ENCODE measurements at regions not wholly inside any gene's neighbourhood (a gene's known extent, or its start where the extent isn't known, plus 50 kb on each side); places are given as distances from the start of the nearest gene placed in this dataset.

DNA sequence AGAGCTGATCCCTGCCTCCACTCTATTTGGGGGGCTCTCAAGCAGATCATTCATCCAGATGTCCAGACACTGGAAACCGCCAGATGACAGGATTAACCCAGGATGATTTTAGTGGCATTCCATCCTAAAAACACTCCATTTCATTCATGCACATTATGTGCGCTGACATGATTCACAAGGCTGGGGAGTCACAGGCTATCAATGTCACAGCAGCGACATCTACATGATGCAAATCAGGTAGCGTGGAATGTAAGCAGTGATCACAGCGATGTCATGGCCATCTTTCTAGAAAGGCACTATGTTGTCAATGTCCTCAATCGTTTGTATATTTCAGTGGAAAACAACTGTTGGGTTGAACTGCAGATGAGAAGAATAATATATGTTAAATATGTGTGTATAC is 331.5 kb upstream of the MSX2 start:
- no peaks in the 10 kb centered on the region for H3K9me3 Mint-ChIP-seq

DNA sequence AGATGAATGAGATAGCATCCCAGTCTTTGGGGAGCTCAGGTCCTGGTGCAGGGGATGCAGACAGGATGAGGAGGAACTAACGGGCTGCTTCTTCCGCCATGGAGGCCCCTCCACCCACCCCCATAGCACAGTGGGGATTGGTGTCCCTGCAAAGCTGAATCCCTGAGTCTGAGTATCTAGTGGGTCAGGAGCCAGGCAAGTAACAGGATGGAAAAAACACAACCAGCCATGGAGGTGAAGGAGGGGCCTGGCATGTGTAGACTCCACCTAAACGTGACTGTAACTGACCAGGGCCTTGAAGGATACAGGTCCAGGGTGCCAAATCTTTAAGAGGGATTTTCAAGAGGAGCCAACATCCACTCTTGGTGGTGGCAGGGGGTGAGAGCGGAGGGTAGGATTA is 327.8 kb upstream of the MSX2 start:
- Mint-ChIP-seq H3K4me3 (no peak overlapping the region), H3K36me3 (ENCODE audit: low read depth) (no peaks in the 10 kb centered on the region), H3K27me3 (peaks cover 3% of the 10 kb centered on the region), H3K4me1 (ENCODE audit: low read depth) (no peaks in the 10 kb centered on the region), H3K9me3 (no peaks in the 10 kb centered on the region), H3K27ac (no peak overlapping the region)
- intact Hi-C loops (cut with micrococcal nuclease) = no loop called here

More for the DNA sequence above, 331.5 kb upstream of the MSX2 start:
- no peak overlapping the region for H3K27ac Mint-ChIP-seq
- H3K36me3 Mint-ChIP-seq (ENCODE audit: low read depth) = no peaks in the 10 kb centered on the region
- no peaks in the 10 kb centered on the region for H3K4me1 Mint-ChIP-seq (ENCODE audit: low read depth)
- no peak overlapping the region for H3K4me3 Mint-ChIP-seq
- intact Hi-C loops (cut with micrococcal nuclease) = no loop called here
- H3K27me3 Mint-ChIP-seq = peaks cover 8% of the 10 kb centered on the region

DNA sequence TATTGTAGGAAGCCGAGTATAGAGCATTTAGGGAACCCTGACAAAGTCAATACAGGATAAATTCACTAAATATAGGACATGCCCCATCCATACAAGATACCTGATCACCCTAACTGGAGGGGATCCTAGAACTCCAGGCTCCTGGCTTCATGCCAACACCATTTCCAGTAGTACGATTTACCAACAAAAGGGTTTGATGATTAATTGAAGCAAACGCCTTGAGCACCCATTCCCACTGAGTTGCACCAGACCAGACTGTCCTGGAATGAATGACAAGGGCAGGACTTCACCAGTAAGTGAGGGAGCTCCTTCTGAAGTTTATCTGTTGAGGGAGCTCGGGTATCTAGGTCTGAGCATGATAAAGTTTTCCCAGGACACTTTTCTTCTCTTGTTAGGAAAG is 327.2 kb upstream of the MSX2 start:
- H3K27me3 Mint-ChIP-seq = peaks cover 3% of the 10 kb centered on the region
- no peaks in the 10 kb centered on the region for H3K36me3 Mint-ChIP-seq (ENCODE audit: low read depth)
- intact Hi-C loops (cut with micrococcal nuclease) = no loop called here

DNA sequence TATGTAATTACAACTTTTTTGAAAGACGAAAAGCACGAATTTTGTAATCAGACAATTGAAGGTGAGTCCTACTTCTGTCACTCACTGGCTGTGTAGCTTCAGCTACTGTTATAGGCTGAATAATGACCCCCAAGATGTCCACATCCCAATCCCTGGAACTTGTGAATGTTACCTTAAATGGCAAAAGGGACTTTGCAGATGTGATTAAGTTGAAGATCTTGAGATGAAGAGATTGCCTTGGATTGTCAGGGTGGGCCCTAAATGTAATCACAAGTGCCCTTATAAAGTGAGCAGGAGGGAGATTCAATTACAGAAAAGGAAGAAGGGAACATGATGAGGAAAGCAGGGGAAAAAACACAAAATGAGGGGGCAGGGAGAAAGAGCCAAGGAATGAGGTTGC is 326.2 kb upstream of the MSX2 start:
- no peaks in the 10 kb centered on the region for H3K4me1 Mint-ChIP-seq (ENCODE audit: low read depth)
- H3K36me3 Mint-ChIP-seq (ENCODE audit: low read depth) = no peaks in the 10 kb centered on the region
- H3K4me3 Mint-ChIP-seq = no peak overlapping the region
- H3K27ac Mint-ChIP-seq = no peak overlapping the region
- H3K27me3 Mint-ChIP-seq = peaks cover 3% of the 10 kb centered on the region
- H3K9me3 Mint-ChIP-seq = no peaks in the 10 kb centered on the region
- intact Hi-C loops (cut with micrococcal nuclease) = no loop called here

More for the DNA sequence above, 327.2 kb upstream of the MSX2 start:
- Mint-ChIP-seq H3K9me3 (no peaks in the 10 kb centered on the region), H3K27ac (no peak overlapping the region), H3K4me1 (ENCODE audit: low read depth) (no peaks in the 10 kb centered on the region), H3K4me3 (no peak overlapping the region)

DNA sequence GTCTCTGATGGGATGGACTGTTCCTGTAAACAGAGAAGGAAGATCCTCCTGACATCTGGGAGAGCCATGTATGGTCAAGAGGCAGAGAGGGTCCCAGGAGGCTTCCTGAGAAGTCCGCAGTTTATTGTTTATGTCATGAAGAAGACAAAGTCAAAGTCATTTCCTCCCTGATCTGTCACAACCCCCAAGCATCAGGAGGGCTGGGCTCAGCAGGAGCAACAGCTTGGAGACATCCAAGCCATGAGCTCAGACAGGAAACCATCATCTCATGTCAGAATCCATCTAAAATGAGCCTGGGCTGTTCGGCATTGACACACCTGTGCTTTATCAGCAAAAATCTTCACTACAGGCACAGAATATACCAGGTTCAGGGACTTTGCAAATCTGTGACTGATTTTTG is 325.0 kb upstream of the MSX2 start:
- H3K27me3 Mint-ChIP-seq = peaks cover 1% of the 10 kb centered on the region
- H3K27ac Mint-ChIP-seq = no peak overlapping the region
- intact Hi-C loops (cut with micrococcal nuclease) = no loop called here

DNA sequence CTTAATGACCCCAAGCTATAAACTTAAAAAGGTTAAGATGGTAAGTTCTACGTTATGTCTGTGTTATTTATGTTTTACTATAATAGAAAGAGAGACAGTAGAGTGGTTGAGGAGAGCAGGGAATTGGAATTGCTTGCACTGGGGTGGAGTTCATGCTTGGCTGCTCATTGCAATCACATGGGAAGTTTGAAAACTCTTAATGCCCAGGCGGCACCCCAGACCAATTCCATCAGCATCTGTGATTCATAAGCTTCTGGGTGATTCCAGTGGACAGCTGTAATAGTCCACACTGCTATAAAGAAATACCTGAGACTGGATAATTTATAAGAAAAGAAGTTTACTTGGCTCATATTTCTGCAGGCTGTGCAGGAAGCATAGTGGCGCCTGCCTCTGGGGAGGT is 323.9 kb upstream of the MSX2 start:
- intact Hi-C loops (cut with micrococcal nuclease) = no loop called here
- peaks cover 1% of the 10 kb centered on the region for H3K27me3 Mint-ChIP-seq
- H3K9me3 Mint-ChIP-seq = no peaks in the 10 kb centered on the region
- no peaks in the 10 kb centered on the region for H3K36me3 Mint-ChIP-seq (ENCODE audit: low read depth)
- no peaks in the 10 kb centered on the region for H3K4me1 Mint-ChIP-seq (ENCODE audit: low read depth)
- H3K27ac Mint-ChIP-seq = no peak overlapping the region
- H3K4me3 Mint-ChIP-seq = no peak overlapping the region

More for the DNA sequence above, 325.0 kb upstream of the MSX2 start:
- no peaks in the 10 kb centered on the region for H3K36me3 Mint-ChIP-seq (ENCODE audit: low read depth)
- H3K9me3 Mint-ChIP-seq = no peaks in the 10 kb centered on the region
- no peaks in the 10 kb centered on the region for H3K4me1 Mint-ChIP-seq (ENCODE audit: low read depth)
- no peak overlapping the region for H3K4me3 Mint-ChIP-seq

DNA sequence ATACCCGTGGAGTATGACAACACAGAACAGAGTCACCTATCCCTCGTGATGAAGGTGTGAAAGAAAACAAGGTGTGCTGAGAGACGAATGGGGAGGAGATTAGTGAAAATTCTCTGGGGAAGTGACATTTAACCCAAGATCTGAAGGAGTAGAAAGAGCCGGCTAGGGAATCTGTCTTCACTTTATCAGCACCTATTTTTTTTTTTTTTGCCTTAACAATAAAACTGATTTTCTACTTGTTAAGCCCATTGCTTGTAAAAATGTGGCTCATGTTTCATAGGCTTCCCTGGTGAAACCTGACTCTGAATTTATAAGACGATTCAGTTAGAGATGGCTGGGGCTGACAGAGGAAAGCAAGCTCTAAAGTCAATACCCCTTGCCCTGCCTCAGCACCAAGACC is 322.6 kb upstream of the MSX2 start:
- peaks cover 1% of the 10 kb centered on the region for H3K27me3 Mint-ChIP-seq
- no peak overlapping the region for H3K27ac Mint-ChIP-seq
- H3K9me3 Mint-ChIP-seq = no peaks in the 10 kb centered on the region
- no peaks in the 10 kb centered on the region for H3K36me3 Mint-ChIP-seq (ENCODE audit: low read depth)
- no peak overlapping the region for H3K4me3 Mint-ChIP-seq
- H3K4me1 Mint-ChIP-seq (ENCODE audit: low read depth) = no peaks in the 10 kb centered on the region
- intact Hi-C loops (cut with micrococcal nuclease) = no loop called here

DNA sequence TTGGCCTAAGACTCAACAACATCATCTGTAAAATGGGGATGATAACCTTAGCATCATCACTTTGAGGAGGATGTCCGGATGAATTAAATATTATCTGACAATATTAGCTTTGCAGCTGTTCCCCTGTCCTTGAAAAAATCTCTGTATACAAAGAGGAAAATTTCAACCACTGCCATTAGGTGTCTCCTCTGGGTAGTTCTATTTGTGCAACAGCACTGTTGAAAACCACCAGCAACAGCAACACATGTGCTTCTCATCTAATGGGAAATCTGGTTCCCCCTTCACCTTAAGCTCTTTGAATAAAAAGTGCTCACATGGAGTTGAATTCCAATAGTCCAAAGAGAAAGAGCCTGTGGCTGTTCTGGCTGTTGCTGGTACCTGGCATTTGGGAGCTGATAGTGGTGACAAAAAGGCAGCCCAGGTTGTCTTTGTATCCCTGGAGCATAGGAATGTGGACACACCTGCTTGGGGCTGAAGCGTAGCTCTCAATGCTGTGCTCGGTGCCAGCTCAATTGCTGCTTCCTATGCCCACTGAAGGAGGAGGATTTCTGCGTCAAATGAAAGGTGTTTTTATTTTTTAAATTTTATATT is 322.1 kb upstream of the MSX2 start:
- Mint-ChIP-seq H3K9me3 (no peaks in the 10 kb centered on the region), H3K4me3 (no peak overlapping the region), H3K27ac (no peak overlapping the region), H3K36me3 (ENCODE audit: low read depth) (no peaks in the 10 kb centered on the region), H3K27me3 (peaks cover 6% of the 10 kb centered on the region), H3K4me1 (ENCODE audit: low read depth) (no peaks in the 10 kb centered on the region)
- intact Hi-C loops (cut with micrococcal nuclease) = no loop called here

DNA sequence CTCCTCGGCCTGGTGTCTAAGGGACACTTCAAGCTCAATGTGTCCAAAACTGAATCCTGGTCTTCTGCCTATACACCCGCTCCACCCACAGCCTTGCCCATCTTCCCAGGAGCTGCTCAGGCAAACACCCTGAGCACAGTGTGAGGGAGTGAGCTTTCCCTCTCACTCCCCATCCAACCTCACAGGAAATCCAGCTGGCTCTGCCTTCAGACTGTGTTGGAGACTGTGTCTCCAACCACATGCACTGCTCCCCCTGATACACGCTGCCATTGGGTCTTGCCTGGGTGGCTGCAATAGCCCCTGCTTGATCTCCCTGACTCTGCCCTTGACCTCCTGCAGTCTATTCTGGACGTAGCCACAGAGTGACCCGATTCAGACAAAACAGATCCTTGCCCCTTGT is 319.5 kb upstream of the MSX2 start:
- peaks cover 6% of the 10 kb centered on the region for H3K27me3 Mint-ChIP-seq
- H3K9me3 Mint-ChIP-seq = peaks cover 13% of the 10 kb centered on the region
- no peaks in the 10 kb centered on the region for H3K36me3 Mint-ChIP-seq (ENCODE audit: low read depth)
- H3K4me1 Mint-ChIP-seq (ENCODE audit: low read depth) = no peaks in the 10 kb centered on the region
- intact Hi-C loops (cut with micrococcal nuclease) = no loop called here
- H3K27ac Mint-ChIP-seq = no peak overlapping the region
- no peak overlapping the region for H3K4me3 Mint-ChIP-seq

DNA sequence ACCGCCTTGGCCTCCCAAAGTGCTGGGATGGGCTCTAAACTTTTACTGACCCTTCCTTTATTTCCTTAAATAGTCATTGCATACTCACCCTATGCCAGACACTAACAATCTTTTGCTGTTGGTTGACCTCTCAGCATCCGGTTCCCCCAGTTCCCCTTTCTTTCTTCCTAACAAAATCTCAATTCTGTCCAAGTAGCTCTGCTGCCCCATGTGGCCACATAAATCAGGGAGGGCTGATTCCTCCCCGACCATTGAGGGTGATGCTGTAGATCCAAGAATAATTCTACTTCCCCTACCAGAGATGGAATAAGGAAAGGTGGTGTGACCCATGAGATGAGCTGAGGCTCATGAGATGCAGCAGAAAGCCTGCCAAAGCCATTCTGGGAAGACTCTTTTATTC is 315.3 kb upstream of the MSX2 start:
- no peaks in the 10 kb centered on the region for H3K4me1 Mint-ChIP-seq (ENCODE audit: low read depth)
- intact Hi-C loops (cut with micrococcal nuclease) = no loop called here
- H3K36me3 Mint-ChIP-seq (ENCODE audit: low read depth) = no peaks in the 10 kb centered on the region
- peaks cover 14% of the 10 kb centered on the region for H3K9me3 Mint-ChIP-seq
- peaks cover 6% of the 10 kb centered on the region for H3K27me3 Mint-ChIP-seq
- no peak overlapping the region for H3K4me3 Mint-ChIP-seq
- H3K27ac Mint-ChIP-seq = no peak overlapping the region

DNA sequence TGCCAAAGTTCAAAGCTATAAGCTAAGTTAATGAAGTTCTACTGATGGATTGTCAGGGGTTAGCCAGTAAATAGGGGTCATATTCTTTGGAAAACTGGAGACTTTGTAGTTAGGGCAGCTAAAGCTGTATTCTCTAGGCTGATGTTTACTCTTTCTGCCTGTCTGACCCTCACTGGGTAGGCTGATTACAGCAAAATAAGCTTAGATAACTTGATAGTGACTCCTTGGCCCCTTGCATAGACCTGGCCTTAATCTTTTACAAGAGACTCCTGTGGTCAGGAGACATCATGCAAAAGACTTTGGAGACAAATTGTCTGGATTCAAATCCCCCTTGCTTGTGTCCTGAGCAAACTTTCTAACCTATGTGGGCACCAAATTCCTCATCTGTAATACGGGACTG is 314.4 kb upstream of the MSX2 start:
- Mint-ChIP-seq H3K4me3 (no peak overlapping the region), H3K36me3 (ENCODE audit: low read depth) (no peaks in the 10 kb centered on the region), H3K4me1 (ENCODE audit: low read depth) (no peaks in the 10 kb centered on the region), H3K9me3 (peaks cover 14% of the 10 kb centered on the region), H3K27ac (no peak overlapping the region), H3K27me3 (peaks cover 6% of the 10 kb centered on the region)
- intact Hi-C loops (cut with micrococcal nuclease) = no loop called here

DNA sequence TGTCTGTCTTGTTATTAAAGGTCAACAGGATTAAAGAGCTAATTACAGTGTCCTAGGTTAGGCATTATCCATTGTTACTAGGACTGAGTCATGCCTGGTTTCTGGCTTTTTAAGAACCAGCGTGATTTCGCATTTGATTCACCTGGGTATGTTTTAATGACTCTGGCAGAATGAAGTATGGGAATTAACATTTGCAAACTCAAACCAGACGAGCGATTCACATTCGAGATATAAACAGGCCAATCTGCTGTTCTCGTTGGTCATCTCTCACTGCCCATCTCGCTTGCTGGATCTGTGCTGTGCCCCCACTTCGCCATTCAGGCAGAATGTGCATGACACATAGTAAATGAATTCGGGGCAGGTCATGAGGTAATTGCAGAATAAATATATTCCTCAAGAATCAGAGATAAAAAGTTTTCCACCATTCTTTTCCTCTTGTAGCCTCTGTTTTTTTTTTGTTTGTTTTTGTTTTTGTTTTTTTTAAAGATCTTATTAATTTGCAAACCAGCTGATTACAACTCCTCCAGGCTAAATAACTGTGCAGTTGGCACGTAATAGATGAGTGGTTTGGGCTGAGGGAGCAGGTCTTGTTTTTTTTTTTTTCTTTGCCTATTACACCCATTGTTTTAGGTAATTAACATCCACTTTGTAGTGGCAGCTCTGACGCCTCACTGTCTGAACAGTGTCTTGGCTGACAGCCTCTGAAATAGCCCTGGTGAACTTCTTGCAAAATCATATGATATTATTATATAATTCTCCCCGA is 313.5 kb upstream of the MSX2 start:
- H3K9me3 Mint-ChIP-seq = peaks cover 14% of the 10 kb centered on the region
- no peaks in the 10 kb centered on the region for H3K36me3 Mint-ChIP-seq (ENCODE audit: low read depth)
- H3K4me3 Mint-ChIP-seq = no peak overlapping the region

DNA sequence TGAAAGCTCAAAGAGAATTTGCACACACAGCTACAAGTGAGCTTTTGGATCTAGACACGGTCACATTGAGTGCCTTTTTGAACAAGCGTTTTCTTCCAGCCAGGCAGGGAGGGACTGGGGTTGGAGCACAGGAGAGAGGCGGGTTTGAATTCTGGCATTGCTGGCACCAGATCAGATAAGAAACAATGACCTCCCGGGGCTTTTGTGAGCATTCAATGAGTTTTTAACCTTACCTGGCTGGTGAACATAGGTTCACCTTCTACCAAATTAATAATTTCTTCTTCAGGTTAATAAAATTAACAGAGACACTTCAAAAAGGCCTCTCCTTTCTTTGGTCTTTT is 312.9 kb upstream of the MSX2 start:
- peaks cover 6% of the 10 kb centered on the region for H3K27me3 Mint-ChIP-seq
- intact Hi-C loops (cut with micrococcal nuclease) = no loop called here
- no peak overlapping the region for H3K4me3 Mint-ChIP-seq
- H3K27ac Mint-ChIP-seq = no peak overlapping the region
- no peaks in the 10 kb centered on the region for H3K36me3 Mint-ChIP-seq (ENCODE audit: low read depth)
- H3K9me3 Mint-ChIP-seq = peaks cover 14% of the 10 kb centered on the region
- H3K4me1 Mint-ChIP-seq (ENCODE audit: low read depth) = no peaks in the 10 kb centered on the region

More for the DNA sequence above, 313.5 kb upstream of the MSX2 start:
- H3K4me1 Mint-ChIP-seq (ENCODE audit: low read depth) = no peaks in the 10 kb centered on the region
- no peak overlapping the region for H3K27ac Mint-ChIP-seq
- H3K27me3 Mint-ChIP-seq = peaks cover 6% of the 10 kb centered on the region
- intact Hi-C loops (cut with micrococcal nuclease) = no loop called here

DNA sequence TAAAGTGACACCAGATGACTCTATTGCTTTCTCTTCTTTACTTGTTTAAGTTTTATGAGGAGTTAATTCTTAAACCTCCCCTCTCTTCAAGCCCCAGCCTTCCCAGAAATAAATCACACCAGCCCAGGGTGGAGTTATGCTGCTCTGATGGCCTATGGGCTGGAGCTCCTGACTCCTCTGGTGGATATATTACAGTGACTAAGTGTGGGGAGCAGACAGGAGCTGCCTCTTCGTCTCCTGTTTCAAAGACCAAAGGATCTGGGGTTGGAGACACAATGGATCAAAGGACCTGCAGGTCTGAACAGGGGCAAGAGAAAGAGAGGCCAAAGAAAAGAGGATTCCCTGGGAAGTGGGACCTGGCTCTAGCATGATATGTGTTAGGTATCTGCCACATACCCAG is 312.0 kb upstream of the MSX2 start:
- intact Hi-C loops (cut with micrococcal nuclease) = no loop called here
- Mint-ChIP-seq H3K27me3 (no peaks in the 10 kb centered on the region), H3K9me3 (peaks cover 14% of the 10 kb centered on the region), H3K4me3 (no peak overlapping the region), H3K4me1 (ENCODE audit: low read depth) (no peaks in the 10 kb centered on the region), H3K36me3 (ENCODE audit: low read depth) (no peaks in the 10 kb centered on the region), H3K27ac (no peak overlapping the region)

DNA sequence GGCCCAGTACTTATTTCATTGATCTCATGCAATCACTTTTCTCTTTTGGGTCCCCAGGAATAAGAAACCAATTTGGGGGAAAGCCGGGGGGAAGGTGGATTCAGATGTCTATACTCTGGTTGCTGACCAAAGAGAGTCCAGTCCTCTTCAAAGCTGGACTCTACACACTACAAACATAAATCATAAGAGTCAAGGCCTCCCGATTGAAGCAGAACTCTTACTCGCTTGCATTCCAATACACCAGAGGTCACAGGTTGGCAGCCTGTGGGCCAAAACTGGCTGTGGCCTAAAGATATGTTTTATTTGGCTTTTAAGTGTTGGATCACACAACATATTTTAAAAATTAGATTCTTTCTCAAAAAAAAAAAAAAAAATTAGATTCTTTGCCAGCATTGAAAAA is 311.4 kb upstream of the MSX2 start:
- Mint-ChIP-seq H3K9me3 (peaks cover 14% of the 10 kb centered on the region), H3K36me3 (ENCODE audit: low read depth) (no peaks in the 10 kb centered on the region), H3K27me3 (no peaks in the 10 kb centered on the region), H3K27ac (no peak overlapping the region), H3K4me3 (no peak overlapping the region), H3K4me1 (ENCODE audit: low read depth) (no peaks in the 10 kb centered on the region)
- intact Hi-C loops (cut with micrococcal nuclease) = no loop called here

Measured in dendritic cell treated with granulocyte-macrophage colony-stimulating factor and Interleukin-4, amounts not matched to agents 40 ng/mL and 50 ng/mL, for 4 days (primary cell).